ENCODE measurements at regions not wholly inside any gene's neighbourhood (a gene's known extent, or its start where the extent isn't known, plus 50 kb on each side); places are given as distances from the start of the nearest gene placed in this dataset.

- no peaks in the 10 kb centered on the region for H3K36me3 ChIP-seq (ENCODE audit: insufficient read depth)
- H3F3A ChIP-seq (replicated peaks; ENCODE audit: low read depth) = no peaks in the 10 kb centered on the region
- ATAC-seq (no peak), DNase-seq (ENCODE audit: low spot score) (peak; percentile 1)
- TF ChIP-seq ZNF331 (CRISPR knock-in tag; IDR thresholded peaks at IDR 0.05; ENCODE audit: low read depth) (no peak), JUNB (IDR thresholded peaks at IDR 0.05; ENCODE audit: unreplicated experiment) (no peak), REST (IDR thresholded peaks at IDR 0.05; ENCODE audit: unreplicated experiment) (no peak), STAT1 (IDR thresholded peaks at IDR 0.05; ENCODE audit: unreplicated experiment) (no peak), EZH2phosphoT487 (IDR thresholded peaks at IDR 0.05; ENCODE audit: unreplicated experiment) (no peak), EZH2 (IDR thresholded peaks at IDR 0.05; ENCODE audit: low read depth, unreplicated experiment) (no peak), ZNF114 (CRISPR knock-in tag; IDR thresholded peaks at IDR 0.05) (no peak), CREB1 (CRISPR knock-in tag; IDR thresholded peaks at IDR 0.05; ENCODE audit: low read depth) (no peak), ETS1 (IDR thresholded peaks at IDR 0.05) (no peak)
- H3K79me2 ChIP-seq (replicated peaks; ENCODE audit: insufficient read depth) = no peaks in the 10 kb centered on the region
- no peak overlapping the region for H3K4me3 ChIP-seq
- Mint-ChIP-seq H3K27ac (no peak overlapping the region), H3K4me3 (no peak overlapping the region), H3K27me3 (ENCODE audit: insufficient read depth, low read depth, poor library complexity) (peaks cover 2% of the 10 kb centered on the region), H3K4me1 (peaks cover 15% of the 10 kb centered on the region), H3K9me3 (no peaks in the 10 kb centered on the region), H3K36me3 (ENCODE audit: low read depth) (no peaks in the 10 kb centered on the region)
- no peaks in the 10 kb centered on the region for H3K9me2 ChIP-seq (ENCODE audit: insufficient read depth)
- no peaks in the 10 kb centered on the region for H3K27me3 ChIP-seq (ENCODE audit: insufficient read depth)
- no peak overlapping the region for H3K27ac ChIP-seq (ENCODE audit: low read depth)
- peak overlapping the region; percentile 80; the same call in 1 of the 2 replicates for H2AFZ ChIP-seq
- H4K20me1 ChIP-seq (replicated peaks; ENCODE audit: insufficient read depth) = no peaks in the 10 kb centered on the region
- no peaks in the 10 kb centered on the region for H3K4me1 ChIP-seq (ENCODE audit: insufficient read depth)
- H3K4me2 ChIP-seq = no peak overlapping the region
These were observed 410.9 kb upstream of the SOX9 start for GRCh38 chr17:71709946-71710345.

- no peaks in the 10 kb centered on the region for H3K79me2 ChIP-seq (replicated peaks; ENCODE audit: insufficient read depth)
- TF ChIP-seq ZNF462 (CRISPR knock-in tag; IDR thresholded peaks at IDR 0.05) = no peak
- no peak for TF ChIP-seq ZNF331 (CRISPR knock-in tag; IDR thresholded peaks at IDR 0.05; ENCODE audit: low read depth)
- no peak for TF ChIP-seq ZNF114 (CRISPR knock-in tag; IDR thresholded peaks at IDR 0.05)
- TF ChIP-seq EZH2phosphoT487 (IDR thresholded peaks at IDR 0.05; ENCODE audit: unreplicated experiment) = no peak
- no peak for TF ChIP-seq CREB1 (CRISPR knock-in tag; IDR thresholded peaks at IDR 0.05; ENCODE audit: low read depth)
These were observed 410.0 kb upstream of the SOX9 start for GRCh38 chr17:71710816-71711215.

More at GRCh38 chr17:71710816-71711215, 410.0 kb upstream of the SOX9 start:
- H4K20me1 ChIP-seq (replicated peaks; ENCODE audit: insufficient read depth) = no peaks in the 10 kb centered on the region
- H3K9me3 Mint-ChIP-seq = no peaks in the 10 kb centered on the region
- H3K27ac ChIP-seq (ENCODE audit: low read depth) = no peak overlapping the region
- peaks cover 2% of the 10 kb centered on the region for H3K27me3 Mint-ChIP-seq (ENCODE audit: insufficient read depth, low read depth, poor library complexity)
- H3K4me3 Mint-ChIP-seq = no peak overlapping the region
- no peaks in the 10 kb centered on the region for H3K9me2 ChIP-seq (ENCODE audit: insufficient read depth)
- H3K4me1 ChIP-seq (ENCODE audit: insufficient read depth) = no peaks in the 10 kb centered on the region
- H3K36me3 ChIP-seq (ENCODE audit: insufficient read depth) = no peaks in the 10 kb centered on the region
- no peak overlapping the region for H3K4me2 ChIP-seq
- peaks cover 15% of the 10 kb centered on the region for H3K4me1 Mint-ChIP-seq
- H2AFZ ChIP-seq = no peak overlapping the region
- H3F3A ChIP-seq (replicated peaks; ENCODE audit: low read depth) = no peaks in the 10 kb centered on the region
- ATAC-seq (no peak), DNase-seq (ENCODE audit: low spot score) (no peak)
- H3K36me3 Mint-ChIP-seq (ENCODE audit: low read depth) = no peaks in the 10 kb centered on the region
- H3K27me3 ChIP-seq (ENCODE audit: insufficient read depth) = no peaks in the 10 kb centered on the region
- H3K4me3 ChIP-seq = no peak overlapping the region
- no peak overlapping the region for H3K27ac Mint-ChIP-seq

Measured in GM23338 (cell line).